Activated B cell treated with CpG ODN at 0.5 μM for 24 hours (primary cell): ENCODE measurements at regions not wholly inside any gene's neighbourhood (a gene's known extent, or its start where the extent isn't known, plus 50 kb on each side); places are given as distances from the start of the nearest gene placed in this dataset.

Source experiments
- ATAC-seq: fragments of 200-7000 bp; cut with Tn5 transposase; one replicate; pipeline ENCODE4 v1.10.0; 2021; ENCODE audit warnings: low read depth, mild to moderate bottlenecking, moderate library complexity
- CTCF ChIA-PET: fragments of 350-600 bp; sonication (Branson Sonifier 250); formaldehyde crosslinking; loops from one replicate; lab custom pipeline; 2021; ENCODE audit warnings: antibody characterized with exemption; lab: Charles Lee
- POLR2A ChIA-PET: fragments of 350-600 bp; sonication (Branson Sonifier 250); formaldehyde crosslinking; loops from one replicate; lab custom pipeline; 2021; ENCODE audit warnings: antibody characterized with exemption; lab: Charles Lee
- DNase-seq: peaks from one replicate; pipeline ENCODE4 v3.0.0; 2022
- H3K27ac Mint-ChIP-seq: one replicate; pipeline ENCODE4 v1.8.0; 2020; ENCODE audit warnings: mixed read lengths
- H3K27me3 Mint-ChIP-seq: one replicate; pipeline ENCODE4 v1.8.0; 2021; ENCODE audit warnings: mixed read lengths
- H3K36me3 Mint-ChIP-seq: one replicate; pipeline ENCODE4 v1.8.0; 2021; ENCODE audit warnings: low read depth, mixed read lengths
- H3K4me1 Mint-ChIP-seq: one replicate; pipeline ENCODE4 v1.8.0; 2021; ENCODE audit warnings: mixed read lengths
- H3K4me3 Mint-ChIP-seq: one replicate; pipeline ENCODE4 v1.8.0; 2020; ENCODE audit warnings: mild to moderate bottlenecking, mixed read lengths
- H3K9me3 Mint-ChIP-seq: one replicate; pipeline ENCODE4 v1.8.0; 2020; ENCODE audit warnings: mixed read lengths
- CTCF ChIP-seq: fragments of 200-600 bp; IDR thresholded peaks from one replicate; pipeline ENCODE4 v1.8.0; 2022; ENCODE audit warnings: antibody characterized with exemption, mild to moderate bottlenecking
- intact Hi-C: fragments of 100-400 bp; cut with micrococcal nuclease; formaldehyde crosslinking; loops from one replicate; pipeline ENCODE4 v1.15.1; 2024

DNA sequence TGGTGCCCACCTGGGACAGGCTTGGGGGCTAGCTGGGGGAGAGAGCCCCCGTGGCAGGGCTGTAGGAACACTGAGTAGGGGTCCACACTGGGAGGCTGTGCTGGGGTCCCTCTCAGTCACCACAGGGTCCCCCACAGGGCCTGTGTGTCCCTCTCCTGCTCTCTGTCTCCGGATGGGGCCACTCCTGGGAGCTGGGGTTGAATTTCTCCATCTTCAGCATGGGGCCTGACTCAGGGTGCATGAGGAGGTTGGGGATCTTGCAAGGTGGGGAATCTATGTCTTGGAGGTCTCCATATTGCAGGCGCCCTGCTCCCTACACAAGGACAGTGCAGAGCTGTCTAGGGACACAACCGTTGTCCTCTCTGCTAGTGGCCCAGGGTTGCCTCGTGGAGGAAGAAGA, 78.7 kb upstream of the HDAC4 start:
- Mint-ChIP-seq H3K4me1 (no peaks in the 10 kb centered on the region), H3K27me3 (no peaks in the 10 kb centered on the region), H3K4me3 (no peak overlapping the region), H3K27ac (no peak overlapping the region), H3K9me3 (no peaks in the 10 kb centered on the region), H3K36me3 (no peaks in the 10 kb centered on the region)
- no peak for TF ChIP-seq CTCF
- ATAC-seq (no peak), DNase-seq (no peak)
- ChIA-PET CTCF (no interaction called here), POLR2A (no interaction called here)
- intact Hi-C loops, result no loop called here

DNA sequence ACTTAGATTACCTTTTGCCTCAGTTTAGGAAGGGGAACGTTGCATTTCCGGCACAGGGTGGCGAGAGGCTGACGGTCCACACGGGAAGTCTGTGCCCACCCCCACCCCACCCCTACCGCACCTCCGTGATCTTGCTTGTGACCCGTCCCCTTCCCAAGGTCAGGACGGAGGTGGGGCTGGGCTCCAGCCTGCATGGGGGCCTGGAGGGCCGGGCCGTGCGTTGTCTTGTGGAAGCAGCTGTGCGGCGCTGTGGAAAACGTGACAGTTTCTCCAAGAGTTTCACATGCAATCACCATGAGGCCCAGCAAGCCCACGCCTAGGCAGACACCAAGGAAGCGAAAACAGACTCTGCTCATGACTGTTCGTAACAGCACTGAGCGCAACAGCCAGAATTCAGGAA, 76.8 kb upstream of the HDAC4 start:
- no peaks in the 10 kb centered on the region for H3K9me3 Mint-ChIP-seq
- POLR2A ChIA-PET, result no interaction called here

GRCh38 chr2:239476757-239477585, 76.2 kb upstream of the HDAC4 start:
- no peak for ATAC-seq

More for the DNA sequence above, 76.8 kb upstream of the HDAC4 start:
- CTCF ChIA-PET, result no interaction called here
- Mint-ChIP-seq H3K4me3 (no peak overlapping the region), H3K27ac (no peak overlapping the region), H3K4me1 (no peaks in the 10 kb centered on the region), H3K36me3 (no peaks in the 10 kb centered on the region), H3K27me3 (no peaks in the 10 kb centered on the region)
- TF ChIP-seq CTCF, result no peak
- no peak for ATAC-seq
- intact Hi-C loops, result no loop called here
- no peak for DNase-seq

GRCh38 chr2:239476029-239476756, 75.4 kb upstream of the HDAC4 start:
- no peak overlapping the region for H3K27ac Mint-ChIP-seq
- no peak for DNase-seq
- ATAC-seq, result no peak
- no peak overlapping the region for H3K4me3 Mint-ChIP-seq
- no peaks in the 10 kb centered on the region for H3K4me1 Mint-ChIP-seq
- H3K9me3 Mint-ChIP-seq, result no peaks in the 10 kb centered on the region
- intact Hi-C loops, result no loop called here
- no peaks in the 10 kb centered on the region for H3K36me3 Mint-ChIP-seq
- ChIA-PET CTCF (no interaction called here), POLR2A (no interaction called here)
- peaks cover 4% of the 10 kb centered on the region for H3K27me3 Mint-ChIP-seq
- no peak for TF ChIP-seq CTCF

More at GRCh38 chr2:239476757-239477585, 76.2 kb upstream of the HDAC4 start:
- H3K4me1 Mint-ChIP-seq, result no peaks in the 10 kb centered on the region
- TF ChIP-seq CTCF, result no peak
- no peak for DNase-seq
- no peak overlapping the region for H3K27ac Mint-ChIP-seq
- H3K4me3 Mint-ChIP-seq, result no peak overlapping the region
- CTCF ChIA-PET, result no interaction called here
- H3K27me3 Mint-ChIP-seq, result peaks cover 4% of the 10 kb centered on the region
- no peaks in the 10 kb centered on the region for H3K36me3 Mint-ChIP-seq
- no peaks in the 10 kb centered on the region for H3K9me3 Mint-ChIP-seq
- POLR2A ChIA-PET, result no interaction called here
- intact Hi-C loops, result no loop called here
